NCI-H1105 treated with DMSO at 0.1 percent for 48 hours (cell line): ENCODE measurements at regions not wholly inside any gene's neighbourhood (a gene's known extent, or its start where the extent isn't known, plus 50 kb on each side); places are given as distances from the start of the nearest gene placed in this dataset.

Experiments
- DNase-seq: peaks from one replicate; lab custom pipeline; 2025; lab: John Stamatoyannopoulos, UW

DNA sequence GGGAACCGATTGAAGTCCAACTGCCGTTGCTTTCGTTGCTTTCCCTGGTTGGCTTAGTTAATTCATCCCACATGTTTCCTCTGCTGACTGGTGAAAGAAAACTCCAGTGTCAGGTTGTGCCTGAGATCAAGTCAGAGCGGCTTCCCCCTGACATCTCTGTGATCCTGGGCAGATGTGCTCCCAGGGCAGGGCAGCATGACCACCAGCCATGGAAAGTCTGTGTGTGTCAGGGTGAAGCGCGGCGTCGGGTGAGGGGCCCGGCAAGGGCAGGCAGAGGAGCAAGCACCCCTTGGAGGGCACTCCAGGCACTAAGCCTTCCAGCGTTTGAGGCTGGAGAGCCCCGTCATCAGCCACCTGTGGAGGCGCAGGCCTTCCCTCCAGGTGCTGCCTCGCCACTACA lies 54.5 kb upstream of the IGF1 start:
- DNase-seq, result no peak

DNA sequence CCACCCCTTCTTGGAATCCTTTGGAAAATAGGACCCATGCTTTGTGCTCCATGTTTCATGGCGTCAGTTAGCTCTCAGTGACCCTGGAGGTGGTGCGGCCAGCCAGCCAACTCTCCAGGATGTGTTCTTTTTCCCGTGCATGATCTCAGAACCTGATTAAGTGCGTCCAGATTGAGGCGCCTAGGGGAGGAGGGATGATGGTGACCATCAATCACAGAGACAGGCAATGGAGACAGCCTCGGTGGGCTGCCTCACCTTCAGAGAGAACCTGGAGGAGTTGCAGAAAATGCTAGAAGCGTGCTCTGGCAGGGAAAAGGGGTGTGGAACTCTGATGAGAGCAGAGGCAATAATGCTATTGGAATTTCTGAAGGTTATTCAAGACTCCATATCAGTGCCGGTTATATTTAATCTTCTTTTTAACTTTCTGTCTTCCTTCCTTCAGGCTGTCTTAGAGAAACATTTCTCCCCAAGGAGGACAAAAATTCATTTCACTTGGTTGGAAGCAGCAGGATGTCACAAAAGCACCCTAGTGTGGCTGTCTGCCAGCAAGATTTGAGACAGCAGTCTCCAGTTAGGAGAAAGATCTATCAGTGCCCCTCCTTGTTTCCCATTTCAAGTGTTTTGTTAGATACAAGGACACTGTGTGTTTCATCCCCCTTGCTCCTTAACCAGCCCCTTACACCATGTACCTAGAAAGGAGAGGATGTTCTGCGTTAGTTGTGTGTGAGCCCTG lies 53.3 kb upstream of the IGF1 start:
- no peak for DNase-seq
